ENCODE measurements at regions not wholly inside any gene's neighbourhood (a gene's known extent, or its start where the extent isn't known, plus 50 kb on each side); places are given as distances from the start of the nearest gene placed in this dataset.

GRCh38 chrX:39771089-39771488, 326.7 kb downstream of the BCOR start:
- Mint-ChIP-seq H3K4me1 (ENCODE audit: low read depth) (peaks cover 29% of the 10 kb centered on the region), H3K9me3 (ENCODE audit: low read depth) (peaks cover 4% of the 10 kb centered on the region), H3K36me3 (ENCODE audit: insufficient read depth) (no peaks in the 10 kb centered on the region), H3K27me3 (peaks cover 12% of the 10 kb centered on the region), H3K4me3 (ENCODE audit: low read depth) (no peak overlapping the region), H3K27ac (no peak overlapping the region)
- DNase-seq (ENCODE audit: low spot score, unreplicated experiment) = no peak
- no peak for TF ChIP-seq CTCF (IDR thresholded peaks at IDR 0.05; ENCODE audit: unreplicated experiment)

GRCh38 chrX:39772057-39772832, 325.5 kb downstream of the BCOR start:
- Mint-ChIP-seq H3K4me3 (ENCODE audit: low read depth) (no peak overlapping the region), H3K36me3 (ENCODE audit: insufficient read depth) (no peaks in the 10 kb centered on the region), H3K27ac (peak overlapping the region; percentile 97), H3K4me1 (ENCODE audit: low read depth) (peaks cover 28% of the 10 kb centered on the region), H3K27me3 (peaks cover 12% of the 10 kb centered on the region), H3K9me3 (ENCODE audit: low read depth) (peaks cover 4% of the 10 kb centered on the region)
- DNase-seq (ENCODE audit: low spot score, unreplicated experiment) = no peak
- TF ChIP-seq CTCF (IDR thresholded peaks at IDR 0.05; ENCODE audit: unreplicated experiment) = no peak

GRCh38 chrX:39773150-39773549, 324.6 kb downstream of the BCOR start:
- H3K27me3 Mint-ChIP-seq = peaks cover 3% of the 10 kb centered on the region

GRCh38 chrX:39773923-39774773, 323.6 kb downstream of the BCOR start:
- Mint-ChIP-seq H3K27me3 (peaks cover 3% of the 10 kb centered on the region), H3K4me1 (ENCODE audit: low read depth) (peaks cover 28% of the 10 kb centered on the region), H3K27ac (peak overlapping the region; percentile 62), H3K9me3 (ENCODE audit: low read depth) (peaks cover 4% of the 10 kb centered on the region), H3K36me3 (ENCODE audit: insufficient read depth) (no peaks in the 10 kb centered on the region), H3K4me3 (ENCODE audit: low read depth) (no peak overlapping the region)
- no peak for DNase-seq (ENCODE audit: low spot score, unreplicated experiment)
- no peak for TF ChIP-seq CTCF (IDR thresholded peaks at IDR 0.05; ENCODE audit: unreplicated experiment)

More at GRCh38 chrX:39773150-39773549, 324.6 kb downstream of the BCOR start:
- DNase-seq (ENCODE audit: low spot score, unreplicated experiment) = no peak
- Mint-ChIP-seq H3K4me3 (ENCODE audit: low read depth) (peak overlapping the region; percentile 30), H3K9me3 (ENCODE audit: low read depth) (peaks cover 4% of the 10 kb centered on the region), H3K27ac (peak overlapping the region; percentile 93), H3K36me3 (ENCODE audit: insufficient read depth) (no peaks in the 10 kb centered on the region), H3K4me1 (ENCODE audit: low read depth) (peaks cover 28% of the 10 kb centered on the region)
- TF ChIP-seq CTCF (IDR thresholded peaks at IDR 0.05; ENCODE audit: unreplicated experiment) = no peak

GRCh38 chrX:39774774-39775328, 322.9 kb downstream of the BCOR start:
- Mint-ChIP-seq H3K9me3 (ENCODE audit: low read depth) (peaks cover 7% of the 10 kb centered on the region), H3K27me3 (peaks cover 3% of the 10 kb centered on the region), H3K36me3 (ENCODE audit: insufficient read depth) (no peaks in the 10 kb centered on the region), H3K4me1 (ENCODE audit: low read depth) (peaks cover 28% of the 10 kb centered on the region), H3K4me3 (ENCODE audit: low read depth) (no peak overlapping the region), H3K27ac (no peak overlapping the region)
- TF ChIP-seq CTCF (IDR thresholded peaks at IDR 0.05; ENCODE audit: unreplicated experiment) = no peak
- no peak for DNase-seq (ENCODE audit: low spot score, unreplicated experiment)
